Heart left ventricle (tissue), 13 donors: ENCODE measurements at regions not wholly inside any gene's neighbourhood (a gene's known extent, or its start where the extent isn't known, plus 50 kb on each side); places are given as distances from the start of the nearest gene placed in this dataset.

Experiments
- CTCF ChIP-seq, 12 donors: fragments of 200-600 bp; sonication (generic) in 4 of 12; IDR thresholded peaks; one replicate each; pipeline versions ENCODE4 v1.5.0 to v1.8.0; 2018 to 2022; ENCODE audit warnings: antibody characterized with exemption in 12 of 12, mild to moderate bottlenecking in 5 of 12
- POLR2A ChIP-seq, 2 donors: fragments of 450-650 bp; IDR thresholded peaks; one replicate each; pipeline ENCODE4 v1.6.1; 2017; ENCODE audit warnings: antibody characterized with exemption in 2 of 2, mild to moderate bottlenecking in 2 of 2, moderate library complexity in 2 of 2
- donor health status: ischemic (EF 13 %, LVEDD 7.1; RV severe dilation, severe dysfunction).
- donor health status: DM: no; HTN: yes; CAD: no.
- donor health status: DM: no; HTN: no; CAD: no.
- donor health status: ischemic (EF 25% LVEDD 6.9; RV normal size, moderate dysfunction).
- donor health status: ischemic (EF 25% LVEDD 5.7; RV mildly dilated, moderate dysfunction).
- donor health status: ischemic (EF 35%, LVEDD 5.7; RV mildly dilated, moderate dysfunction).
- donor health status: nonischemic (EF 11% LVEDD 7.7; RV severe dilation, severe dysfunction).
- donor health status: DM: yes; HTN: yes; CAD: no.
- donor health status: PGD.
- donor health status: ischemic (EF 29% LVEDD 5.4; RV normal size, mild dysfunction).
- donor health status: nonischemic (EF 23%, LVEDD 6.1; RV moderate dilation, normal function).

- TF ChIP-seq CTCF (IDR thresholded peaks at IDR 0.05) (no peak), POLR2A (IDR thresholded peaks at IDR 0.05) (no peak)
These were observed 516.2 kb downstream of the KCTD8 start for GRCh38 chr4:43932448-43932847.
